Neuron (in vitro differentiated cells): ENCODE measurements at regions not wholly inside any gene's neighbourhood (a gene's known extent, or its start where the extent isn't known, plus 50 kb on each side); places are given as distances from the start of the nearest gene placed in this dataset.

Source experiments
- H2AFZ ChIP-seq: one replicate; pipeline ENCODE4 v1.6.1; 2013; ENCODE audit warnings: low read depth, mild to moderate bottlenecking, inconsistent platforms, low read length, moderate library complexity
- H3K27me3 ChIP-seq: one replicate; pipeline ENCODE4 v1.6.1; 2013; ENCODE audit warnings: low read length; ENCODE audit not compliant: insufficient read depth
- H3K36me3 ChIP-seq: one replicate; pipeline ENCODE4 v1.6.1; 2013; ENCODE audit warnings: low read length; ENCODE audit not compliant: insufficient read depth
- H3K4me1 ChIP-seq: one replicate; pipeline ENCODE4 v1.6.1; 2013; ENCODE audit warnings: low read length; ENCODE audit not compliant: insufficient read depth
- H3K4me3 ChIP-seq: 2 replicates; pipeline ENCODE4 v1.5.1; 2013; ENCODE audit warnings: mild to moderate bottlenecking, low read length, moderate library complexity
- H3K9me3 ChIP-seq: one replicate; pipeline ENCODE4 v1.6.1; 2013; ENCODE audit warnings: low read length

- no peak overlapping the region for H2AFZ ChIP-seq
- H3K4me3 ChIP-seq = no peak overlapping the region
- H3K9me3 ChIP-seq = no peaks in the 10 kb centered on the region
- H3K36me3 ChIP-seq = no peaks in the 10 kb centered on the region
- no peaks in the 10 kb centered on the region for H3K4me1 ChIP-seq
- H3K27me3 ChIP-seq = no peaks in the 10 kb centered on the region
Measured at GRCh38 chr15:46354443-46354842, 719.6 kb downstream of the SQOR start.

GRCh38 chr15:46365572-46365971 lies 730.7 kb downstream of the SQOR start:
- Histone ChIP-seq H3K27me3 (no peaks in the 10 kb centered on the region), H3K9me3 (no peaks in the 10 kb centered on the region), H2AFZ (no peak overlapping the region), H3K4me1 (no peaks in the 10 kb centered on the region), H3K36me3 (no peaks in the 10 kb centered on the region), H3K4me3 (no peak overlapping the region)

GRCh38 chr15:46366360-46367007 lies 731.7 kb downstream of the SQOR start:
- no peaks in the 10 kb centered on the region for H3K27me3 ChIP-seq
- H3K36me3 ChIP-seq = no peaks in the 10 kb centered on the region
- no peak overlapping the region for H3K4me3 ChIP-seq

GRCh38 chr15:46383978-46384377 lies 749.1 kb downstream of the SQOR start:
- Histone ChIP-seq H3K36me3 (no peaks in the 10 kb centered on the region), H2AFZ (no peak overlapping the region), H3K9me3 (no peaks in the 10 kb centered on the region)

More at GRCh38 chr15:46366360-46367007, 731.7 kb downstream of the SQOR start:
- H2AFZ ChIP-seq = no peak overlapping the region
- H3K9me3 ChIP-seq = no peaks in the 10 kb centered on the region
- H3K4me1 ChIP-seq = no peaks in the 10 kb centered on the region

GRCh38 chr15:46386356-46386755 lies 751.5 kb downstream of the SQOR start:
- no peaks in the 10 kb centered on the region for H3K36me3 ChIP-seq
- H3K4me3 ChIP-seq = no peak overlapping the region
- H3K27me3 ChIP-seq = no peaks in the 10 kb centered on the region
- no peaks in the 10 kb centered on the region for H3K4me1 ChIP-seq
- no peak overlapping the region for H2AFZ ChIP-seq
- H3K9me3 ChIP-seq = no peaks in the 10 kb centered on the region

More at GRCh38 chr15:46383978-46384377, 749.1 kb downstream of the SQOR start:
- Histone ChIP-seq H3K4me3 (no peak overlapping the region), H3K4me1 (no peaks in the 10 kb centered on the region), H3K27me3 (no peaks in the 10 kb centered on the region)

GRCh38 chr15:46389739-46390138 lies 754.9 kb downstream of the SQOR start:
- Histone ChIP-seq H3K9me3 (no peaks in the 10 kb centered on the region), H2AFZ (no peak overlapping the region), H3K27me3 (no peaks in the 10 kb centered on the region)

GRCh38 chr15:46394463-46394862 lies 759.6 kb downstream of the SQOR start:
- H3K27me3 ChIP-seq = no peaks in the 10 kb centered on the region
- no peaks in the 10 kb centered on the region for H3K36me3 ChIP-seq
- no peaks in the 10 kb centered on the region for H3K9me3 ChIP-seq
- no peak overlapping the region for H3K4me3 ChIP-seq
- H2AFZ ChIP-seq = no peak overlapping the region
- no peaks in the 10 kb centered on the region for H3K4me1 ChIP-seq

More at GRCh38 chr15:46389739-46390138, 754.9 kb downstream of the SQOR start:
- Histone ChIP-seq H3K36me3 (no peaks in the 10 kb centered on the region), H3K4me3 (no peak overlapping the region), H3K4me1 (no peaks in the 10 kb centered on the region)

GRCh38 chr15:46408312-46408711 lies 773.5 kb downstream of the SQOR start:
- H3K36me3 ChIP-seq = no peaks in the 10 kb centered on the region

GRCh38 chr15:46409841-46410301 lies 775.0 kb downstream of the SQOR start:
- Histone ChIP-seq H3K4me3 (no peak overlapping the region), H3K36me3 (no peaks in the 10 kb centered on the region), H3K27me3 (no peaks in the 10 kb centered on the region), H3K4me1 (no peaks in the 10 kb centered on the region), H2AFZ (no peak overlapping the region), H3K9me3 (no peaks in the 10 kb centered on the region)

More at GRCh38 chr15:46408312-46408711, 773.5 kb downstream of the SQOR start:
- Histone ChIP-seq H3K9me3 (no peaks in the 10 kb centered on the region), H3K27me3 (no peaks in the 10 kb centered on the region), H2AFZ (no peak overlapping the region), H3K4me1 (no peaks in the 10 kb centered on the region), H3K4me3 (no peak overlapping the region)

- no peaks in the 10 kb centered on the region for H3K9me3 ChIP-seq
- no peaks in the 10 kb centered on the region for H3K4me1 ChIP-seq
- no peaks in the 10 kb centered on the region for H3K27me3 ChIP-seq
- H3K36me3 ChIP-seq = no peaks in the 10 kb centered on the region
- no peak overlapping the region for H2AFZ ChIP-seq
- no peak overlapping the region for H3K4me3 ChIP-seq
Measured at GRCh38 chr15:46410705-46411104, 775.9 kb downstream of the SQOR start.

GRCh38 chr15:46411900-46412299 lies 777.1 kb downstream of the SQOR start:
- no peak overlapping the region for H2AFZ ChIP-seq
- no peaks in the 10 kb centered on the region for H3K9me3 ChIP-seq
- H3K27me3 ChIP-seq = no peaks in the 10 kb centered on the region
- H3K4me1 ChIP-seq = no peaks in the 10 kb centered on the region
- H3K36me3 ChIP-seq = no peaks in the 10 kb centered on the region
- no peak overlapping the region for H3K4me3 ChIP-seq

GRCh38 chr15:46413799-46414198 lies 779.0 kb downstream of the SQOR start:
- Histone ChIP-seq H3K4me1 (no peaks in the 10 kb centered on the region), H3K27me3 (no peaks in the 10 kb centered on the region), H3K4me3 (no peak overlapping the region), H3K36me3 (no peaks in the 10 kb centered on the region), H3K9me3 (no peaks in the 10 kb centered on the region), H2AFZ (no peak overlapping the region)

GRCh38 chr15:46416544-46416943 lies 781.7 kb downstream of the SQOR start:
- no peaks in the 10 kb centered on the region for H3K36me3 ChIP-seq
- no peak overlapping the region for H3K4me3 ChIP-seq
- H3K27me3 ChIP-seq = no peaks in the 10 kb centered on the region
- no peaks in the 10 kb centered on the region for H3K4me1 ChIP-seq
- H2AFZ ChIP-seq = no peak overlapping the region
- H3K9me3 ChIP-seq = no peaks in the 10 kb centered on the region

GRCh38 chr15:46420990-46421389 lies 786.2 kb downstream of the SQOR start:
- Histone ChIP-seq H3K36me3 (no peaks in the 10 kb centered on the region), H2AFZ (no peak overlapping the region), H3K4me3 (no peak overlapping the region), H3K27me3 (no peaks in the 10 kb centered on the region), H3K4me1 (no peaks in the 10 kb centered on the region), H3K9me3 (no peaks in the 10 kb centered on the region)
